ENCODE measurements at regions not wholly inside any gene's neighbourhood (a gene's known extent, or its start where the extent isn't known, plus 50 kb on each side); places are given as distances from the start of the nearest gene placed in this dataset.

GRCh38 chr7:52980129-52980528, 55.3 kb upstream of the POM121L12 start:
- no peak for DNase-seq

- DNase-seq = no peak
Observed at GRCh38 chr7:52973126-52973525, 62.3 kb upstream of the POM121L12 start.

DNA sequence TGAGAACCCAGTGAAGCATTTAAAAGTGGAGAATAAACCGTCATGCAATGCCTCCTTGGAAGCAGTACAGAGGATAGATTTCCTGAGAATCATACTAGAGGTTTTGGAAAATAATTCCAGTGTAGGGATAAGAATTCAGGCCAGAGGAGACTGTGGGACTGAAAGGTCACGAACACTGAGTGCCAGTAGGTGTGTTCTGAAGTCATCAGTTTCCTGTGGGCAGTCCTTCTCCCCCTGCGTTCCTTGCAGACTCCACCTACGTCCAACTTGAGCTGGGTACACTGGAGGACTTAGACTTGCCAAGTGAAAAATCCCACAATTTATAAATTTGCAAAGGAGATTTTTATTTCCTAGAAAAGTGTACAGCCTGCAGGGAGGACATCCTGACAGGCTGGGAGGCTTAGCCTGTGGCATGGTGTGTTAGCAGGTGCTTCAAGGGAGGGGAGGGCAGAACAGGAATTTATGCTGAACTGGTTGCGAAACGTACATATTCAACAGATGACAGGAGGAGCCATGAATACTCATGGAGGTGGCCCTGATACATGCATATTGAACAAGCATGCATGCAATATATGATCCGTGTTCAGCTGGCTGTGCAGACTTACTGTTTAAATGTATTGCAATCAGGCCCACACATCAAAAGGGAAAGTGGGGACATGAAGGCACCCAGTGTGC, 72.9 kb upstream of the POM121L12 start:
- DNase-seq = no peak

GRCh38 chr7:52961084-52961483, 74.3 kb upstream of the POM121L12 start:
- no peak for DNase-seq

- DNase-seq = no peak
Observed at GRCh38 chr7:52959878-52960660, 75.4 kb upstream of the POM121L12 start.

DNA sequence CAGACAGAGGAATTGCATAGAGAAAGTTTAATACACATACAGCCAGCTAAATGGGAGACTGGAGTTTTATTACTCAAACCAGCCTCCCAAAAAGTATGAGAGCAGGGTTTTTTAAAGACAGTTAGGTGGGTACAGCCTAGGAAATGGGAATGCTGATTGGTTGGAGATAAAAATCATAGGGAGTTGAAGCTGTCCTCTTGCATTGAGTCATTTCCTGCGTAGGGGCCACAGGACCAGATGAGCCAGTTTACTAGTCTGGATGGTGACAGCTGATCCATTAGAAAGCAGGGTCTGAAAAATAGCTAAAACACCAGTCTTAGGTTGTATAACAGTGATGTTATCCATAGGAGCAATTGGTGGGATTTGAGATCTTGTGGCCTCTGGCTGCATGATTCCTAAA, 76.1 kb upstream of the POM121L12 start:
- no peak for DNase-seq

DNA sequence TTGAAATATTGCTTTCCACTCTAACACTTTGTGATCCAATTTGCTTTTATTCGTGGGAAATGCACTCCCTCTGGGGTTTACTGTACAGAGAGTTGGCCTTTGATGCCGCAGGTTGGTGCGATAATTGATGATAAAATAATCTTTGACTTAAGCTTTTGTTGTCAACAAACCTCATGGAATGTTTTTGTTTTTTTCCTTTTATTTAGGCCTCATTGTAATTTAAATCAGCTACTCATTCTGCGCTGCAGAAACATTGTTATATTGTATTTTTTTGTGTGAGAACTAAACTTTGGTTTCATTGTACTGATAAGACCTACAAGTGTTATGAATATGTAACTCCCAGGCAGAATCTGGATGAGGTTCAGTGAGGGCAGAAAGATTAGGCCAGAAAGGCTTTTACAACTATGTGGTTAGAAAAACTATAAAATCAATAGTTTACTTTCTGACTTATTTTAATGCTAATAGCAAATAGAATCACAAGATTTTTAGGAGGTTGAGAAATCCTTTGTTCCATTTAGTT, 76.8 kb upstream of the POM121L12 start:
- DNase-seq = no peak

- DNase-seq = no peak
Observed at GRCh38 chr7:52956379-52956915, 79.0 kb upstream of the POM121L12 start.

- no peak for DNase-seq
Observed at GRCh38 chr7:52955522-52955921, 79.9 kb upstream of the POM121L12 start.

- DNase-seq = no peak
Observed at GRCh38 chr7:52944921-52945320, 90.5 kb upstream of the POM121L12 start.

DNA sequence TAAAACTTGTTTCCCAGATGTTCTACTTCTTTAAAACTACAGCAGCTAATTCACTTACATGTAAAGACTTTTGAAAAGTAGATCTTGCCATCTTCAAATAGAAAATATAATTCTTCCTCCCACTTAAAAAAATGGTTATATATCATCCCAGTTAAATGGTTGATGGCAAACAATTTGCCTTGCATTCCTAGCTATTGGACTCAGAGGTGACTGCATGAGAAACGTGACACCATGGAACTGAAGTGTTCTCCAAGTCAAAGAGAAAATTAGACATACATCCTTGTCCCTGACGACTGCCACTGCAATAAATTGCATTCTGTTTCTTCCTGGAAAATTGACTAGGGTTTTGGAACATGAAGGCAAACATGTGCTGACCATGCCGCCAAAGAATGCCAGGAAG, 95.0 kb upstream of the POM121L12 start:
- DNase-seq = no peak

DNA sequence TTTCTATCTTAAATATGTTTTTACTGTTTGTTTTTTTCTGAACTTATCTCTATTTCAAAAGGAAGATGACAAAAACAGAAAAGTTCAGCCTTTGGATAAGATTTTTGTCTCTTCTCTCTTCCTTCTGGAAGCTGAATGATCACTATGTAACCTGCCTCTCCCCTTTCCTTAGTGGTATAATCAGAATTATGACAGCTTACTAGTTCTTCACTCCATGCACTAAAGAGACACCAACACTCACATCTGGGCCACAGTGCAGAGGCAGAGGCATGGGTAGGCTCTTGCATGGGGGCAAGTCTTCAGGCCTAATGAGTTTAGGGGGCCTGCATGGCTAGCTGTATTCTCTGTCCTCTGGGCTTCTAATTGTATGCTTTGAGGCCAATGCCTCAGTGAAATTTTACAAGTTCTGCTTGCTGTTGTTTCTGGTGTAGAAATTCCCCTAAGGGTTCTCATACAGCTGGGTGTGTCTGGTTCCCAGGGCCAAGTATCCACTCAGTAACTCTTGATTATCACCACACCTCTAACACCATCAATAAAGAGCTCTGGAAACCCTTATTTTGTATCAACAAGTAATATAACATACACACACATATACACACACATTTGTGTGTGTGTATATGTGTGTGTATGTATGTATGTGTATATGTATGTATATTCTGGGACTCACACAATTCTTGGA, 96.8 kb upstream of the POM121L12 start:
- no peak for DNase-seq

DNA sequence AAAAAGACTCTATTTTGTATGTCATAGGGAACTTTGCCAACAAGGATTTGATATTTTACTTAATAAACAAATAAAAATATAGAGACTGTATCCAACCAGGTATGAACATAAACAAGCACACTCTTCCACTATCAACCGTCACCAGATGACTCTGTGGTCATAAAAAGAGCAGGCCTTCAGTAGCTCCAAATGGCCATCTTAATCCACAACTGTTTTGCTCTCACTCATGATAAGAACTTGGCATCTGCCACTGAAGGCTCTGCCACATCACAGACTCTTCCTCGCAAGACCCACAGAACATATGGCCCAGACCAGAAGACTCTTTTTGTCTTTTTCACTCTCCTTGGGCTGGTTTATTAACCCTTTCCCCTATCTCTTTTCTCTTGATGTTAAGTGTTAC, 98.7 kb upstream of the POM121L12 start:
- DNase-seq = no peak

- DNase-seq = no peak
Observed at GRCh38 chr7:52928591-52928990, 106.8 kb upstream of the POM121L12 start.

GRCh38 chr7:52925332-52925731, 110.1 kb upstream of the POM121L12 start:
- DNase-seq = no peak

- no peak for DNase-seq
Observed at GRCh38 chr7:52920977-52921376, 114.5 kb upstream of the POM121L12 start.

DNA sequence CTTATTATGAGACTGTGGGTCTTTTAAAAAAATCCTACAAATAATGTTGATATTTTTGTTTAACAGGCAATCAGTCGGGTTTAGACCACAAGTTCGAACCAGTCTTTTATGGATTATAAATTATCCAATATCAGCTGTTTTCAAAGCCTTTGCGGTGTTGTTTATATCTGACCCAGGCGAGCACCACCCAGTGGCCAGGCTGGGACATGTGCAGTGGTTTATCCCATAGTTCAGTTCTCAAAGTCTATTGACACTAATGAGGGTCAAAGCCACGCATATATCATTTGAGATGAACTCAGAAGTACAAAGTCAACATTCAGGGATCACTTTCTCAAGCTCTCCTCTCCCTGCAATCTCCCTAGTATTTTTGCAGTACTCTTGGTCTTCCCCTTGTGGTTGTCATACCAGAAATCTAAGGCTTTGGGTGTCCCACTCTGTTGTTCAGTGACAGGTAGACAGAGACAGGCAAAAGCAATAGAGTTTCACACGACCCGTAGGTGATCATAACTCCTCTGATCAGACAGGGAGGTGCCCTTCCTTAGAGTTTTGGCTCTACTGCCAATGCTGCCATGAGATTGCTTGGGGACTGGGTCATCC, 117.4 kb upstream of the POM121L12 start:
- DNase-seq = no peak

GRCh38 chr7:52911795-52912194, 123.6 kb upstream of the POM121L12 start:
- DNase-seq = no peak

DNA sequence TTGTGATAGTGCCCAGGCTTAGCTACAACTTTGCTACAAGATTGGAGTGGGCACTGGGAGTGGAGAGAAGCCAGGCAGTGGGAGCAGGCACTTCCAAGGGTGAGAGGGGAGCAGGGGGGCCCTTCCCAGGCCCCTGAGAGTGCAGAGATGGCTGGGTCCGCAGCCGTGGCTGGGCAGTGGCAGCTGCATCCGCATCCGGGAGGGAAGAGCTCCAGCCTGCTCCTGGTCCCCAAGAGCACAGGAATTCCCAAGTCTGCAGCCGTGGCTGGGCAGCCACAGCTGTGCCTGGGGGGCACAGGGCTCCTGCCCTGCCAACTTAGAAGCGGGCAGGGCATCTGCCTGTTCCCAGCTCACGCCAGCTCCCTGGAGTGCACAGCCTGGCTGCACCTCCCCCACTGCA, 124.1 kb upstream of the POM121L12 start:
- DNase-seq = no peak

DNA sequence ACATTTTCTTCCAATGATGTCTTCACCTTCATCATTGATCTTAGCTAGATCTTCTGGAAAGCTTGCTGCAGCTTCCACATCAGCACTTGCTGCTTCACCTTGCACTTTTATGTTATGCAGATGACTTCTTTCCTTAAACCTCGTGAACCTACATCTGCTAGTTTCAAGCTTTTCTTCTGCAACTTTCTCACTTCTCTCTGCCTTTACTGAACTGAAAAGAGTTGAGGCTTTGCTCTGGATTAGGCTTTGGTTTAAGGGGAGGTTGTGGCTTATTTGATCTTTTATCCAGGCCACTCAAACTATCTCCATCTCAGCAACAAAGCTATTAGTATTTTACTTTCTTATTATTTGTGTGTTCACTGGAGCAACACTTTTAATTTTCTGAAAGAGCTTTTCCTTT, 125.5 kb upstream of the POM121L12 start:
- DNase-seq = no peak

- DNase-seq = no peak
Observed at GRCh38 chr7:52909131-52909530, 126.3 kb upstream of the POM121L12 start.

DNA sequence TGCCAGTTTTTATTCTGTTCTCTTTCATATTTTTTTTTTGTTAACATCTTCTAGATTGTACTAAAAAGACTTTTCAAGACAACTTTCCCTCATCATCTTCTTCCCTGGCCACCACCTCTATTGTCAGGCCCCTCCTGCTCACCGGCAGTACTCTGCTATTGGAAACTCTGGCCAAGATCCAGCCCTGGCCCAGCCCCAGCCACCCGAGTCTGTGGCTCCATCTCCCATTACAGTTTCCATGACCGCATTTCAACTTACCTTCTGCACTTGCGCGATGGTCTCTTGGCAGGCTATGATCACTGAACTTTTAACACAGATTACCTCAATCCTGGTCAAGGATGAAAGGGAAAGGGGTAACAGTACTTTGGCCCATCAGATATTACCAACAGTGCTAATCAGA, 137.7 kb upstream of the POM121L12 start:
- DNase-seq = no peak

DNA sequence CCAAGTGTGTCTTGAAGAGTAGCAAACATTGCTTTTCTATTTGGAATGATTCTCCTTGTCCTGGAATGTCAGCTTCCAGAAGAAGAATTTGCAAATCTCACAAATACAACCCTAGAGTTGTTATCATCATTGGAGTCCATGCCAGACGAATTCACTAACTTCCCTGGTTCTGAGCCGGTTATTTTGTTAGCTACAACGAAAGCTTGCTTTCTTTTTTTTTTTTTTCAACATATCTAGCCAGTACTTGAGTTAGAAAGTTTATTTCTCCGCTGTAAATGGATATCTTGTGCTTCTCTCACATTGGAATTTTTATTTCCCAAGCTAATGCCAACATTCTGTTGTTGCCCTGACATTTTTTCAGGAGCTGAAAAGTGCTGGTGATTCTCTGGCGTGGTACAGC, 138.1 kb upstream of the POM121L12 start:
- DNase-seq = no peak

Data from stimulated activated CD4-positive, alpha-beta T cell treated with anti-CD3 and anti-CD28 coated beads, Interleukin-2, amount 100 ng/mL, for 24 hours (primary cell).